GM19463 (cell line): ENCODE measurements at regions not wholly inside any gene's neighbourhood (a gene's known extent, or its start where the extent isn't known, plus 50 kb on each side); places are given as distances from the start of the nearest gene placed in this dataset.
A peak's percentile ranks its signal among the peaks of the same experiment; 100 is the strongest.

Experiments
- ATAC-seq: cut with Tn5 transposase; IDR thresholded peaks from one replicate; pipeline ENCODE4 v1.9.1; 2021; ENCODE audit warnings: mild to moderate bottlenecking, moderate library complexity; ENCODE audit not compliant: unreplicated experiment

DNA sequence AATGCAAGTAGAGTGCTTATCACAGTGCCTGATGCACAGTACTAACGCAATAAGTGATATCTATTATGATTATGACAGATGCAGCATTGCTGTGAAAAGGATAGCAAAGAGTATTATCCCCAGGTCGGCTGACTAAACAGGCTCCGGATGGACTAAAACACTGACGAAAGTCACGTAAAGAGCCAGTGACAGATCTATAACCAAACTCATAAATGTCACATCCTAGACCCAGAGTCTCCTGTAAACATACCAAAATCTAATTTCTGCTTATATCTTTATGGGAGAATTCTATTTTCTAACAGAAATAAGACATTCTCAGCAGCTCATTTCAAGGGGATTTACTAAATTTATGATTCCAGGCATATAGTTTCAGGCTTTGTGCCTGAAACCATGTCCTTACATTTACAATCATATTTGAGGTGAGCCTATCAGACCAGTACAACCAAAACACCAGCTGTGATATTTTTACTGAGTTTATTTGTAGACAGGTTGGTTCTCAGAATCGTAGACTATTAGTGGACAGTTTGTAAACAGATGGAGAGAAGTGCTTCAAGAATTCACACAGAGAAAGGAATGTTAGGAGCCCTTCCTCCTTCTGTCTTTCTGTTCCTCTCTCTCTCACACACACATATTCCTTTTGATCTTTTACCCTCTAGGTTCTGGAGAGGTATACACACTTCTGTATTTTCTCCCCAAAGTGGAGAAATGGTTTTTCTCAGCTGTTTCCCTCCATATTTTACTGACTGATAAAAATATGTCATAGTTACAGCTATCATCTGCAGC lies 52.4 kb upstream of the WDR26 start:
- ATAC-seq, result no peak

DNA sequence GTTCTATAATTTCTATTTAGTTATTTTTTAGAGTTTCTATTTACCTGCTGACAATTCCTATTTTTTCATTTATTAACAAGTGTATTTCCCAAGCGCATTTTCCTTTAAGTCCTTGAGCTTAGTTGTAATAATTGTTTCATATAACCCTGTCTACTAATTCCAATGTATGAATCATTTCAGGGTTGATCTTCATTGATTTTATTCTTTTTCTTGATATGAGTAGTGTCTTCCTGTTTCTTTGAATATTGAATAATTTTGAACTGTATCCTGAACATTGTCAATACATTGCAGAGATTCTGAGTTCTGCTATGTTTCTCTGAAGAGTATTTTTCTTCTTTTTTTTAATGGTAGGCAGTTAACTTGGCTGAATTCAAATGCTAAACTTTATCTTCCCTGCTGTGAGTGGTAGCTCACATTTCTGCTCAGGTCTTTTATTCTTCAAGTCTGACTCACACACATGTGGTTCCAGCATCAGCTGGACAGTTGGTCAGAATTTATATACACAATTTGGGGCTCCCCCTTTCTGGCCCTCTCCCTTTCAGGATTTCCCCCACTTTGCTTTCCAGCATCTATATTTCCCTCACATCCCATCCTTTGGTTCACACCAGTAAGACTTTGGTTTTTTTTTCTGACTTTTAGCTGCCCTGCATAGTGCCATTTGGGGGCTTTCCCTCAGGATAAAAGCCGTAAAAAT lies 54.4 kb upstream of the WDR26 start:
- ATAC-seq, result no peak

DNA sequence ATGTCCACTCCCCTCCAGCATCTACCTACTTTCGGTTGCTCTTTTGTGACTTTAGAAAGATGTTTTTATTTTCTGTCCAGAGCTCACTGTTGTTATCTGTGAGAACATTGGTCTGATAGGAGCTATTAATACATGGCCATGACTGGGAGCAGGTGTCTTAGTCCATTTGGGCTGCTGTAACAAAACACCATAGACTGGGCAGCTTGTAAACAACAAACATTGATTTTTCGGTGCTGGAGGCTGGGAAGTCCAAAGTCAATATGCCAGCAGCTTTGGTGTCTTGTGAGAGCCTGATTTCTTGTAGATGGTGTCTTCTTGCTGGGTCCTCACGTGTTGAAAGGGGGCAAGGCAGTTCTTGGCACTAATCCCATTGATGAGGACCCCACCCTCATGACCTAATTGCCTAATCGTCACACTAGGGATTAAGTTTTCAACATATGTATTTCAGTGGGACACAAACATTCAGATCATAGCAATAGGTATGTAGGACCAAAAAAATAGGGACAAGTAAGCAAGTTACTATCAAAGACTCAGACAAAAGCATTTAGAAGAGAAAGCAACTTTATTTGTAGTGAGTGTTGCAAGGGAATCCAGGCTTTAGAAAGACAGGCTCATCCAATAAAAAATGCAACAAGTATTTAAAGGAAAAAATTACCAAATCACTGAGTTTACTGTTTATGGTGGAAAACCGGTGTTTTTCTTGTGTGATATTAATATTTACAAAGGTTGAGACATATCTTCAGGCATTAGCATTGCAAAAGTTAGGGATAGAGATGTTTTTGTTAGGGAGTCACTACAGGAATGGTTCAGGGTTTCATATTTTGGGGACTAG lies 55.2 kb upstream of the WDR26 start:
- no peak for ATAC-seq

DNA sequence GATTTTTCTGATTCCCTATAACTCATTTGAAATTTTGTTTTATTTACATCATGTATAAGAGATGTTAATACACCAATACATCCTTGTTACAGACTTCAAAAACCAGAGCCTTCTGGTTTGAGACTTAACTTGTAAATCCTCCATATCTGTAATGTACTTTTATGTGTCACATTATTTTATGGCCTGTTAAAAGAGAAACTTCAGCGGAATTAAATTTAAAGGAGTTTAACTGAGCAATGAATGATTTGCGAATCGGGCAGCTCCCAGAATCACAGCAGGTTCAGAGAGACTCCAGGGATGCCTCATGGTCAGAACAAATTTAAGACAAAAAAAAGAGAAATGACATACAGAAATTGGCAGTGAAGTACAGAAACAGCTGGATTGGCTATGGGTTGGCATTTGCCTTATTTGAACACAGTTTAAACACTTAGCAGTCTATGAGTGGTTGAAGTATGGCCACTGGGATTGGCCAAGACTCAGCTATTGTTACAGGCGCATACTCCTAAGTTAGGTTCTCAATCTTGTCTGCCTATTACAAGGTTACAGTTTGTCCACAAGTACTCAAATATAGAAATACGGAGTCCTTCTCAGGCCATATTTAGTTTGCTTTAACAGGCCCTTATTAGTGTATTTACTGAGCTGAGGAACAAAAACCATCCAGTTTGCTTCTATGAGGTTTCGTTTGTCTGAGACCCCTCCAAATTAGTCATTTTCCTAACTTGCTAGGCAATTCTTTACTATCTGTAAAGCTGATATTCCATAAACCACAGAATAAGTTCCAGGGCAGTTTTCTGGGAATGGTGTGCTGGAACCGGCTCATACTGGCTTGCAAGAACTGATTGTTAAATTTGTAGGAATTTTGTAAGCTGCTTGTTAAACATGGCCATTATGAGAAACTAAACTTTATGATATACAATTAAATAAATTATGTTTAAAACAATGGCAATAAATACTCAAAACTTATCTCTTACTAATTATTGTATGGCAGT lies 56.2 kb upstream of the WDR26 start:
- no peak for ATAC-seq

DNA sequence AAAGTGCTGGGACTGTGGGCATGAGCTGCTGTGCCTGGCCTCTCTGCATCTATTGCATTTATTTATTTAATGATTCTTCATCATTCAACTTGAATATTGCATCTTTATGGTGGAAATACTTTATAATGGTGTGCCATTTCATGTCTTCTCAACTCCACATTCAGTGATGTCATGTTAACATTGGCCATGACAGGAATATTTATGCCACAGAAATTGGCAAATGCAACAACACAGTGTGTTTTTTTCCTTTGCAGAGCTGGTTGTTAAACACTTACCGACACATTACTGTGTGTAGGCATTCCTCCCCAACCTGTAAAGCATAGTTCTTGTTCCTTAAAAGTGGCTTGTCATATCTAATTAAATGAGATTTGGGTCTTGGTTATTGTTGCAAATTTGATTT lies 57.4 kb upstream of the WDR26 start:
- ATAC-seq, result no peak

DNA sequence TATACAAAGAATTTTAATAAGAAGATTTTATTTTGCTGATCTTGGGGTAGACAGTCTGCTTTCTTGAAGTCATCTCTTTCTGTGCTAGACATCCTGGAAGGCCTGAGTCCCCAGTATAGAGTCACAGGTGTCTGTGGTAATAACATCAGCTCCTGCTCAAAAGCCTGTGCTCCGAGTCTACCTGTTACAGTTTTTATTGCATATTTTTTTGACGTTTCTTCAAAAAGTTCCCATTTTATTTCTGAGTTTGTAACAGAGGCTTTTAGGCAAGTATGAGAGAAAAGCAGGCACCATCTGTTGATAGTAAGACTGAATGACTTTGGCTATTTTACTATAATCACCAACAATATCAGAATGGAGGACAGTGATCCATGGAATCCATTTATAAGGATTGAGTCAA lies 58.0 kb upstream of the WDR26 start:
- ATAC-seq, result no peak

DNA sequence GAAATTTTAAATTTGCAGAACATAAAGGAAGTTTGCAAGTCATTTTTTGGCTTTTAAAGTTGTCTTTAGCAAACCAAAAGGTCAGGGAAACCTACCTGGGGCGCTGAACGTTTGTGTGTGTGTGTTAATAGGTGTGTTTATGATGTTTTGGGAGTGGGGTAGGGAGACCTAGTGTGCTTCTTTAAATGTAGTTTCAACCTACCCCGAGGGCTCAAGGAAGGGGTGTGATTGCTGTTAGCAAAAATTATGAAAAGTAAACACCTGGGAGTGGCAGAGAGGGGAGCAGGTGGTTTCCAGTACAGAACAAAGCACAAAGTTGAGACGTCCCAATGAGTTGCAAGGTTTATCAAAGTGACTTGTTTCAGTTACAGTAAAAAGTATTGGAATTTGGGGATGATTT lies 58.7 kb upstream of the WDR26 start:
- no peak for ATAC-seq

DNA sequence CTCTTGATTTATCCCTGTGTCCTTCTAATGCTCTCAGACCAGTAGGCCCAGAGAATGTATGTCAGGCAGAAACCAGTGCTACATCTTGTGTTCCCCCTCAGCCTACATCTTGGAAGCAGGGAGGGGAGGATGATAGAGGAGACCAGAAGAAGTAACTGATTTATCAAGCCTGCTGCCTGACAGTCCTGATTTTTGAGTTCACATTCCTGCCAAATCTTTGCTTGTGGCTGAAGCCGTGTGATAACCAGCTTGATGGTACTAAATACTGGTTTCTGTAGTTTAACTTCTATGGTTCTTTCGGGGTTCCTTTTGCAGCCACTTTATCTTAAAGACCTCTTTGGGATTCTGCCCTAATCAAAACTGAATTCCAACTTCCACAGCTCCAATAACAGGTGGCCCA lies 59.7 kb upstream of the WDR26 start:
- ATAC-seq, result no peak

DNA sequence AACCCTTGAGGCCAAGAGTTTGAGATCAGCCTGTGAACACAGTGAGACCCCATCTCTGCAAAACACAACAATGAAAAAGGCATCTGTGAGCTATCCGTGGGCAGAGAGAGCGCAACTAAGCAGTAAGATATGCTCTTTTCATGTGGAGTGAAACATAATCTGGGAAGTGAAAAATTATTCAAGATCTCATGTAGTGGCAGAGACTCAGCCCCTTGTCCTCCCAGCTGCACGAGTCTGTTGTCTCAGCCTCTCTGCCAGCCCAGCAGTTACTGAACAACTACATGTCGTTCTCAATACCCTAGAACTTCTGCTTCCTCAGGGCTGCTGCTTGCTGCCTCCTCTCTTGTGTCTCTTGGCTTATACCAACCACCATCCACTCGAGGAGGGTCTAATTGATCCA lies 61.3 kb upstream of the WDR26 start:
- no peak for ATAC-seq

DNA sequence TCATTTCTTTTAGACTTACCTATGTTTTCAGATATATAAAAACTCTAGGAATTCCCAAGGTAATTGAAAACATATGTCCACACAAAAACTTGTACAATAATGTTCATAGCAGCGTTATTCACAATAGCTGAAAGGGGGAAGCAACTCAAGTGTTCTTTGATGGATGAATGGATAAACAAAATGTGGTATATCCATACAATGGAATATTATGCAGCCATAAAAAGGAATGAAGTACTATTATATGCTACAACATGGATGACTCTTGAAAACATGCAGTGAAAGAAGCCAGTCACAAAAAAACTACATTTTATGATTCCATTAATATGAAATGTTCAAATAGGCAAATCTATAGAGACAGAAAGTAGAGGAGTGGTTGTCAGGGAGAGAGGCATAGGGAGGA lies 62.2 kb upstream of the WDR26 start:
- ATAC-seq, result no peak

DNA sequence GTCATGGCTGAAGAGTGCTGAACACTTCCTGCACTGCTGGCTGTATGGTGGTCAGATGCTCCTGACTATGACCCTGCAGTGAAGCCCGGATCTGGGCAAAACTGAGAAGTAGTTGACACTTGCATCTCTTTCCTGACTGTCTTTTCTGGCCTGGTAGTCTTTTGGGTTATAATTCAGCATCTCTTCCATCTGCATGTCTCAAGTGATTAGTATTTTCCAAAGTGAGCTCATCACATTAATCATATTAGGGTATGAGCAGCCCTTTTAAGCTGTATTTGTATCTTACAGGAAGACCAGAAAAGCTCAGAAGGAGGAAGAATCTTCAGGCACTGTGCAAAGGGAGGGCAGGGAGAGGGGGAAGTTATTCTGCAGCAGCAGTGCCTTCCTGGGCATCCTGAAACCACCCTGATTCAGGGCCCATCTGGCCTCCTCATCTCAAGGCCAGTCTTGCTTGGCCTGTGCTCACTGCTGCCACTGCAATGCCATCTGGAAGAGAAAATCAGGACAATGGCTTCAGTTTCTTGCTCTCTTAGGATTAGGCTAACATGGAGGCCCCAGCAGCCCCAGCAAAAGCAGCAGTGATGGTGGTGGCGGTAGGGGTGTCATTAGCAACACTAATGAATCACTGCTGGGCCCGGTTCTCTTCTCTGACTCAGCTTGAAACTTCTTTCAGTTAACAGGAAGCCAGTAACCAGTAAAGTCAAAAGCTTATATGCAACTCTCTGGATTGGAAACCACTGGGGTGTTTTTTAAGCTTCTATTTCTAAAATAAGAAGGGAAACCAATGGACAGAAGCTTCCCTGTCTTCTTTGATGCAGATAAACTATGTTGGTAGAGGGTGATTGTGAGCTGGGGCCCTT lies 63.3 kb upstream of the WDR26 start:
- peak; percentile 96 for ATAC-seq

DNA sequence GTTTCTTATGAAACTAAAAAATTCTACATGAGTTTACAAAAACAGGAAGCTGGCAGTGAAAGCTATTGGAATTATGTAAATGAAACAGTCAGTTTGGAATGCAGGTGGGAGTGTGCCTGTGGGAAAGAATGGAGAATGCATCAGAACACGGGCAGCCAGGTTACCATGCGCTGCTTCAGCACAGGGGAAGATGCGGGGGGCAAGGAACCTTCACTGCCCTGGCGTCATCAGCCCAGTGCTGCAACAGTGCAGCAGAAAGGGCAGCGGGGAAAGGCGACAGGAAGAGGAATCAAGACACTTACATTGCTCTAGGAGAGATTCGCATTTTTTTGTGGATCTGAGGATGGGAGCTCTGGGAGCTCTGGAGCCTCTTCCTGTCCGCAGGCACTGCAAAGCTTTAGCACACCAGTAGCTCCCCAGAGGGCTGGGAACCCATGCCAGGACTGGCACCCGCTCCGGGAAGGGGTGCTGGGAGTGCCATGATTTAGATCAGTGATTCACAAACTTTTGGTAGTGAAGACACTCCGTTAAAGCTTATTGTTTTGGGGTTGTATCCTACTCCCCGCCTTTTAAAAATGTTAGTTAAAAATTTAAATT lies 64.1 kb upstream of the WDR26 start:
- ATAC-seq, result no peak

DNA sequence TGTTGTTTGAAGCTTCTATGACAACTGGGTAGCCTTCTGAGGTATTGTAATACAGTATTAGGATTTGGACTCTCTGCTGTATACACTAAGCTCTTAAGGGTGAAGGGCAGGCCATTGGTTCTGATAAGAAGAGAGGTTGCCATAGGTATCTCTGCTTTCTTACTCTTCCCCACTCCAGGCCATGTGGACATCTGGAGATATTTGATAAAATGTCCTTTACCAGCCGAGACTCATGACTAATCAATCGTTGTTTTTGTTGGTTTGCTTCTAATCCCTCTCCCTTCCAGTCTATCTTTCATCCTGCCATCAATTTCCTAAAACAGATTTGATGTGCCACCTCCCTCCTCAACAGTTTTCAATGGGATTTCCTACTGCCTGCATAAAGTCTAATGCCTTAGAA lies 64.6 kb upstream of the WDR26 start:
- no peak for ATAC-seq

DNA sequence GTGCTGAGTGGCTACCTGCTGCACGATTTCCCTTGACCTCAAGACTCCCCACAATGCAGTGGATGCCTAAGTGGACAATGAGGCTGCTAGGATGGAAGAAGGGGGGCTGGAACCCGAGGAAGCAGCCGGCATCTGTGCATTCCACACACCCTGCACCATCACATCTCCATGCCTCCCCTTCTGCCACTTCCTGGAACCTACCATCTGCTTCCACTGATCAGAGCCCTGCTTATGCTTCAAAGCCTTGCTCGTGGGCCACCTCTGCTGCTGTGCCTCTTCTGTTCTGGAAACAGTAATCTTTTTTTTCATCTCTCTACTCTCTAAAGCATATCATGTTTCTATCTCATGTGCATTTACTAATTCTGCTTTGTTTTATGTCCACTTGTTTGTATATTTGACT lies 66.2 kb upstream of the WDR26 start:
- ATAC-seq, result no peak

DNA sequence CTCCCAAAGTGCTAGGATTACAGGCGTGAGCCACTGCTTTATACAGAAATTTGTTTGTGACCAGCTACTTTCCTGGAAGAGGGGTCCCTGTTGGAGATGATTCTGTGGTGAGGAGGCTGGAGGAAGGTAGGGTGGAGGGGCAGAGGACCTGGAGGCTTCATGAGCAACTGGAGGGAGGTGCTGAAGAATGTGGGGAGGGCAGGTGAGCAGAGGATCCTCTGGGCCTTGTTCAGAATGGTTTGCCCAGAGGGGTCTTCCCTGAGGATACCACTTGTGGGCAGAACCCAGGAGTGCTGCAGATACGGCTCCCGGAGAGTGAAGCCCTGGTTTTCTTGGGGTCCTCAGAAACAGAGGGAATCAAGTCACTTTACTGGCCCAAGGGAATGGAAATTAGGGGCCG lies 67.2 kb upstream of the WDR26 start:
- no peak for ATAC-seq

DNA sequence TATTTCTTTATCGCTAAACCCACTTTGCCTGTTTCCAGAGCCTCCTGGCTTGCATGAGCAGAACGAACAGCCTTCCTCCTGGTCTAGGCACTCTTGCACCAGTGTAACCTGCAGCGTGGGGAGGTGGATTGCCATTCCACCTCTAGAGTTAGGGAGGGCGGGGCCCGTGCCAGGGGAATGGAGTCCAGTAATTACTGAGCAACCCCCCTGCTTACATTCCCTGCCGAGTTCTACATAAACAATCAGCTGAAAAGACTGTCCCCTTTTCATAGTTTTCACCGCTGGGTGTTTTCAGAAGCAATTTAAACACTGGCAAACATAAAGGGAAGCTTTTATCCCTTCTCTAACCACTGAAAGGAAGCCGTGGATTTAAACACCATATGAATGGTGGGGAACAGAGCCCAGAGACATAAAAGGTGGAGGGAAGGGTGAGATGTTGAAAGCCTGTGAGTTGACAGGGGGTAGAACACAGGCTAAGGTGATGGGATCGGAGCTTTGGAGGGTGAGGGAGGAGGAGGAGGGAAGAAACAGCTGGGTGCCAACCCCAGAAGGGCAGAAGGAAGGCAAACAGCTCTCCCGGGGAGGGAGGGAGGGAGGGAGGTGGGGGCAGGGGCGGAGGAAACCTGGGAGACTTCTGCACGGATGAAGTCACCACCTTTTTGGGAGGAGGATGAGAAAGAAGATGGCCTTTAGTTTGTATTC lies 68.0 kb upstream of the WDR26 start:
- ATAC-seq, result no peak

DNA sequence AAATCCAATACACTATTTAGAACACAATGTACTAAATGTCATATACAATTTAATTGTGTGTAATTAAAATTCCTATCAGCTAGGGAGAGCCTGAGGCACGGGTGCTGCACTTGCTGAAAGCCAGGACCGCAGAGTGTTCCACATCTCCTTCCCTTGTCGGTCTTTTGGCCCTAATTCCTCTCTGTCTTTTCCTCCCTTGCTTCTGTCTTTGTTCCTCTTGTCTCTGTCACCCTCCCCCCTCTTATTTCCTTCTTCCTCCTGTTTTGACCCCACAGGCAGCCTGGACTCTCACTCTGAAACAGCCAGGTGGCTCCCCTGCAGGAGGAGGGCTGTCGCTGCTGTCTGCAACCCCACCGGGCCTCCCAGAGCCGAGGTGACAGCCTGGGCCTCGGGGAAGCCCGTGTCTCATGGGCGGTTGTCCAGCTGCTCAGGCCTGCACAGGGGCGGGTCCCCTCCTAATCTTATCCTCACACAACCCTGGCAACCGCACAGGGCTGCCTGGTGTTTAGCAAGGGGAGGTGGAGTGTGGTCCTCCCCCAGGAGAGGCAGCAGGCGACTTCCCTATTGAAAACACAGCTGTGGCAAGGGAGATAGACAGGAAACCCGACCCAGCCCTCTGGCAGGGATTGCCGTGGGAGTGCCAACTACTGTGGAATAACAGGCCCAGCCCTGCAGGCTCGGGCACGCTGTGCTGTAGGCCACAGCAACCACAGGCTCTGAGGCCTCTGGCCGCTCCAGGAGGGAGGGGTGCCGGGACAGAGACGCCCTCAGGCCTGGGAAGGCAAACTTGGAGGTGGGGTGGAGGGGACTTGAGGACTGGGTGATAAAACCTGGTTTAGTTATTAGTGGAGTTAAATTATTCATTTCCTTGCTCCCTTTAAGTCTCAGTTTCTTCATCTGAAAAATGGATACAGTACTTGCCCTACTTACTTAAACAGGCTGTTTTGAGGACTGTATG lies 68.8 kb upstream of the WDR26 start:
- ATAC-seq, result peak; percentile 95
